ENCODE measurements at regions not wholly inside any gene's neighbourhood (a gene's known extent, or its start where the extent isn't known, plus 50 kb on each side); places are given as distances from the start of the nearest gene placed in this dataset.

DNA sequence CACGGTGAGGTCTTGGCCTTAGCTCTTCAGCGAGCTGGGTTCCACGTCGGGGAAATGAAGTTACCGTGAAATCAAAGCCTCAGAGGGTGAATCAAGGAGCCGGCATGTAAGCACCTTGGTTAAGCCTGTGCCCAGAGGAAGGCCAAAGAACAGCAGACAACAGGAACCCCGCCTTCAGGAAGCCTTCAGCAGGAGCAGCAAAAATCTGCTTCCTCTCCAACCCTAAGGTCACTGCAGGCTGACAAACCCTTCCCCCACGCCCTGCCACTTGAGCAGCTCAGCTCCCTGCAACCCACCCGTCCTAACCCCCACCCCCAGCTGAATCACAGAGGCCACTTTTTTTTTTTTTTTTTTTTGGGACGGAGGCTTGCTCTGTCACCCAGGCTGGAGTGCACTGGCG is 72.9 kb upstream of the LTA4H start:
- no peak for TF ChIP-seq POLR2A (IDR thresholded peaks at IDR 0.05)
- no peak for TF ChIP-seq CTCF (IDR thresholded peaks at IDR 0.05)
